HG03565 (cell line): ENCODE measurements at regions not wholly inside any gene's neighbourhood (a gene's known extent, or its start where the extent isn't known, plus 50 kb on each side); places are given as distances from the start of the nearest gene placed in this dataset.
A peak's percentile ranks its signal among the peaks of the same experiment; 100 is the strongest.

Experiments used
- ATAC-seq: cut with Tn5 transposase; IDR thresholded peaks from one replicate; pipeline ENCODE4 v1.9.1; 2021; ENCODE audit warnings: mild to moderate bottlenecking, moderate library complexity; ENCODE audit not compliant: unreplicated experiment

DNA sequence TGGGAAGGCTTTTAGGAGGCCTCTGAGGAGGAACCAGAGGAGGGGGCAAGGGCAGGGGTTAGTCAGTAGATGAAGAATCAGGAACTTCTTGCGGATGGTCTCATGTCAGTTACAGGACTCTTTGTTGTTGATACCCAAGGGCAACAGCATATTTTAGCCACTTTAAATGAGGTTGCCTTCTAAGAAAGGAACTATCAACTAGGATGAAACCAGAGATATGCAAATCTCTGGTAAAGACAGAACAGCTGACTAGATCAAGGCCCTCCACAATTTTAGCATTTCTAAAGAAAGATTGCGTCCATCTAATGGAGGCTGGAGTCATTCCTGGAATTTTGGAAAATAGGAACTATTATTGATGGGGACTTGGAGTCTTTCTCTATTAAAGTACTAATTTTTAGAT, 57.7 kb upstream of the KLF4 start:
- no peak for ATAC-seq

DNA sequence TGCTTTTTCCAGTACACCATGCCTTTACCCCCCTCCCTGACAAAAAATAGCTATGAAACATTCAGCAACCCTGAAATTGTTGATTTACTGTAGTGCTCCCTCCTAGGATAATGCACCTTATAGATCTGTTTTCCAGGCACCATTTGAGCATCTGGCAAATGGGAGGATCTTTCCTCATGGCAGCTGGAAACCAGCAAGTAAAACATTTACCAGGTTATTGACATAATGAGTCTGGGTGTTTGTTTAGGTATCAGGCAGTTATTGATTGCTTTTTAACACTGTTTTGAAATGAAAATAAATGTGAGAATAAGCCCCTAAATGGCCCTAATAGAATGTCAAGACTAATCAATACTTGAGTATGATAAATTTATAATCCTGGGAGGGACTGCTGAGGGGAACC, 57.3 kb upstream of the KLF4 start:
- no peak for ATAC-seq

DNA sequence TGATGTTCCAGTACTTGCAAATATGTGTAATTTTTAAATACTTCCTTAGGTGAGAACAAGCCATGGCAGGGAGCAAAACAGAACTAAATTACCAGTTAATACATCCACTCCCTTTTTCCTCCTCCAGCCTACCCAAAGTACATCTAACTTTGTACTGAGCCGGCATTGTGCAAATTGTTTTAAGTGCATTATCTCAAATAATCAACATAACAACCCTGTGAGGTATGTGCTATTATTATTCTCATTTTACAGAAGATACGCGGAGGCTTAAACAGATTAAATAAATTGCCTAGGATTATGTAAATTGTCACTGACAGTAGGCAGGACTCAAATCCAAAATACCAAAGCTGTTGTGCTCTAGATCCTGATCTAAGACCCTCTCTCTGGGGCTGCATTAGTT, 55.5 kb upstream of the KLF4 start:
- no peak for ATAC-seq

DNA sequence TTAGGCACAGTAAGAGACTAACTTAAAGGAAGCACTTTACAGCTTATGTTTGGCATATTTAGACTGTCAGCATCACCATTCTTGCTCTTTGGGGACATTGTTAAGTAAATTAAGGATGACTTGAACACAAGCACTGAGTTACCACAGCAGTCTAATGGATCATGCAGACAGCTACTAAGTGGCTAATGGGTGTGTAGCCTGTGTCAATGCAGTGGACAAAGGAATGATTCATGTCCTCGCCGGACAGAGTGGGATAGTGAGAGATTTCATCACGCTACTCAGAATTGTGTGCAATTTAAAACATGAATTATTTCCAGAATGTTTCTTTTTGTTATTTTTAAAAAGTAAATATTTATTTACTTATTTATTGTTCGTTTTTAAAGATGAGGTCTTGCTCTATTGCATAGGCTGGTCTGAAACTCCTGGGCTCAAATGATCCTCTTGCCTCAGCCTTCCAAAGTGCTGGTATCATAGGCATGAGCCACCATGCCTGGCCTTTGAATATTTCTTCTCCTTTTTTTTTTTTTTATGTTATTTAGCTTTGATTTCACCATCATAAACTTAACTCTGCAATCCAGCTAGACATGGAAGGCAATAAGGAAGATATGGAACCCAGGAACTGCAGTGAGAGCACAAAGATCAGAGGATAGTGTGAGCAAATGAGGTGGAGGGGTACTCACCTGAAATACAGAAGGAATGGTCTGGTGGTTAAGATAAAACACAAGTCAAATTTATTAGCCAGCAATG, 53.0 kb upstream of the KLF4 start:
- ATAC-seq = no peak

DNA sequence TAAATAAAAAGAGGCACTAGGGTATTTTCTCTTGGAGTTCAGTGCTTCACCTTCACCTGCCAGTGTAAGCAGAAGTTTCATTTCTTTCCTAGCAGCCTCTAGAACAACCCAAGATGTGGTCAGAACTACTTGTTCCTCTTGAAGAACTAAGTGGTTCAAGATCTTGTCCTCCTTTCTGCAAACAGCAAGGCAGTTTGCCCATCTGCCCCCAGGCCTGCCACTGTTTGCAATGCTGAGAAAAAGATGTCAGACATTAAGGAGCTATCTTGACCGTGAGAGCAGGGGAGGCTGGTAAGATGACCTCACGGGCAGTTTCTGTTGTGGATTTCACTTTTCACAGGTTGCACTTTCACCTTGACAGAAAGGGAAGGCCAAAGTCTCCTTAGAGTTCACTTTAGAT, 52.0 kb upstream of the KLF4 start:
- ATAC-seq = peak; percentile 51

DNA sequence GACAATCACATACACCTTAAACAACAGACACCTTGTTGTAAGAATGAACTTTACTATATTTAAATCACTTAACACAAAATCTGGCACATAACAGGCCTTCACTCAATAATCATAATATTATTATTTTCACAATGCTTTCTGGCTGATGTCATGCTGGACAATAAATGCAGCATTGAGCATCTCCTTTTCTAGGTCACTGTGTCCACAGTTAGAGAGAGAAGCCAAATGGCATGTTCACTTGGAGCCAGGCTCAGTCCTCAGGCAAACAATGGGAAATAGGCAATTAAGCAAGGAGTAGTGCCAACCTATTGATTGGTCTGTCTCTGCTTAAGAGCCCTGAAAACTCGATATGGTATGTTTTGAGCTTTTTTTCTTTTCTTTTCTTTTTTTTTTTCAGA, 50.6 kb upstream of the KLF4 start:
- no peak for ATAC-seq

DNA sequence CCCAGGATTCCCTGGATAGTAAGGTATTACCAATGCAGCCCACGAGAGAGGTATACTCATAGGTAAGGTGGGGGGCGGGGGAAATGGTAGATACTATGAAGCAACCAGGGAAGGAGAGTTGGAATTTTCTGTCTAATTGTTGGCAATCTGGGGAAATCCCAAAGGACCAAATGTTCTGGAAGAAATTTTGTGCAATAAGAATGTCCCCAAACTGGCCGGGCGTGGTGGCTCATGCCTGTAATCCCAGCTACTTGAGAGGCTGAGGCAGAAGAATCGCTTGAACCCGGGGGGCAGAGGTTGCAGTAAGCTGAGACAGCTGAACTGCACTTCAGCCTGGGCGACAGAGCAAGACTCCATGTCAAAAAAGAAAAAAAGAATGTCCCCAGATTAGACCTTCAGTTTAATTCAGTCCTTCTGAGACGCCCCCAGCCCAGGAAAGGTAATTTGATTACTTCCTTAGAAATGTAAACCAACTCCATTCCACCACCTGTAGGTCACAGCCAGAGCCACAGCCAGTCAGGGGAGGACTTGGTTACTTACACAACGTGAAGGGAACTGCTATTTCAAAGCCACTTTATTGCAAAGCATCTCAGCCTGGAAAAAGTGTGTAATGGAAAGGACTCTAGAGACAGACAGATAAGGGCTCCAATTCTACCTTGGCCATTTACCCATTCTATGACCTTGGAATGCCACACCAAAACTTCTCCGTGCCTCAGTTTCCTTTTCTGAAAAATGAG, 50.0 kb upstream of the KLF4 start:
- no peak for ATAC-seq
